ENCODE measurements at regions not wholly inside any gene's neighbourhood (a gene's known extent, or its start where the extent isn't known, plus 50 kb on each side); places are given as distances from the start of the nearest gene placed in this dataset.

DNA sequence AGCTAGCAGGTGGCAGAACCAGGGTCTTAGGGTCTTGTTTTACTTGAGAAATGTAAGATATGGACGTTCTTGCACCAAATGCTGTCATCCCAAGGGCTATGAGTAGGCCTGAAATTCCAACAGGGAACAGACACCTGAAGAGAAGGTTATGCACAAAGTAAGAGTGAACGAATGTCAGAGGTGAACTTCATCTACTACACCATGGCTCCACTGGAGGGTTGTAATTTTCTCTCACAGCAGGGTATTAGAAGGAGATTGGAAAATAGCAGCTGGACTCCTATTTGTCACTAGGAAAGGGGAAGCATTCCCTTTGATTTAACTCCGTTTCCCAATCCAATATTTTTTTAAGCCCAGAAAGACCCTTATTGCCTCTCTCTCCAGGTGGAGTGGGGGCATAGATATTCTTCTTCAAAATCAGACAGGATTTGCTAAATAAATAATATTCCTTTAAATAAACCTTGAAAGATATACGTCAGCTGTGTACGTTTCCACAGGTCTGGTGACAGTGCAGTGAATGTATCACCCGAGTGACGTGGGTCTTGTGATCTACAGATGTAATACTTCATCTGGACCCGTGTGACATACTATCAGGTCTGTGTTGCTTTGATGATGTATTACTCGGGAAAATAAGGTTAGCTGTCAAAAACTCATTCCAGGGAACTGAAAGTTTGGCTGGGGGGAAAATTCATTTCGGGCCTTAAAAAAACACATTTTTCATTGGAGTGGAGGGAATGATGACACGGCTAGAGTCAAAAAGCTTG, 302.6 kb downstream of the CHL1 start:
- H3K9ac ChIP-seq (replicated peaks in 1 of 4; ENCODE audit: extremely low read depth in 1 of 4, low read depth in 3 of 4, low read length in 3 of 4): no peak overlapping the region
- no peak overlapping the region for H2BK15ac ChIP-seq (ENCODE audit: low read length)
- H3K18ac ChIP-seq (ENCODE audit: extremely low read depth, low read length): no peak overlapping the region
- H2BK20ac ChIP-seq (ENCODE audit: low read length): no peak overlapping the region
- H3K79me1 ChIP-seq (ENCODE audit: low read depth, low read length): no peaks in the 10 kb centered on the region
- no peaks in the 10 kb centered on the region for H3K23me2 ChIP-seq (ENCODE audit: low read depth, low read length)
- ChIA-PET CTCF (ENCODE audit: partially characterized antibody) (interaction anchor here (0.9 kb wide), 1 partner anchor 9 kb away, joined by 3 read pairs; no protein-coding TSS in a partner anchor), POLR2A (ENCODE audit: partially characterized antibody) (no interaction called here)
- H3K27me3 ChIP-seq (replicated peaks in 1 of 4; ENCODE audit: control insufficient read depth in 3 of 4, extremely low read depth in 1 of 4, insufficient read depth in 3 of 4, low read length in 3 of 4): no peaks in the 10 kb centered on the region
- H3K4me1 ChIP-seq (replicated peaks in 1 of 4; ENCODE audit: control insufficient read depth in 3 of 4, insufficient read depth in 4 of 4, low read length in 3 of 4): no peaks in the 10 kb centered on the region
- no peak overlapping the region for H3K56ac ChIP-seq (replicated peaks; ENCODE audit: insufficient read length, low read depth, low read length)
- H2BK12ac ChIP-seq (ENCODE audit: low read depth, low read length): no peak overlapping the region
- DNase-seq (ENCODE audit: low read depth in 1 of 2, low spot score in 2 of 2) (no peak), FAIRE-seq (no peak)
- no peak overlapping the region for H2AK5ac ChIP-seq (ENCODE audit: low read depth, low read length)
- no peak overlapping the region for H4K91ac ChIP-seq (replicated peaks; ENCODE audit: insufficient read length, low read length)
- 91% methylated on average over 11 of the region's 11 CpGs; no CpG with 5 or more reads in 1 of the 2 experiments for WGBS, 2 experiments (ENCODE audit: extremely low coverage in 1 of 2, insufficient coverage in 1 of 2, insufficient read length in 1 of 2, insufficient replicate concordance in 2 of 2, low coverage in 1 of 2, low lambda C conversion rate in 2 of 2, missing lambda C conversion rate in 1 of 2)
- no peaks in the 10 kb centered on the region for H3K79me2 ChIP-seq (ENCODE audit: control insufficient read depth in 1 of 2, insufficient read depth in 2 of 2, low read length in 2 of 2)
- no peaks in the 10 kb centered on the region for H3K9me3 ChIP-seq (ENCODE audit: insufficient read depth in 2 of 2, low read depth in 1 of 2, low read length in 1 of 2)
- H3K27ac ChIP-seq (ENCODE audit: low read depth, low read length): no peak overlapping the region
- H3K4me3 ChIP-seq (ENCODE audit: extremely low read depth in 1 of 4, insufficient read depth in 2 of 4, low read depth in 3 of 4, low read length in 4 of 4): no peak overlapping the region
- no peak overlapping the region for H4K8ac ChIP-seq (ENCODE audit: extremely low read depth, insufficient read depth, low read length)
- H3K4ac ChIP-seq (replicated peaks; ENCODE audit: insufficient read length, low read depth, low read length): no peak overlapping the region
- no peak overlapping the region for H3K14ac ChIP-seq (ENCODE audit: insufficient read length)
- no peak overlapping the region for H3K4me2 ChIP-seq (ENCODE audit: insufficient read depth in 1 of 2, low read depth in 2 of 2, low read length in 2 of 2)
- no peak overlapping the region for H2BK120ac ChIP-seq (replicated peaks; ENCODE audit: low read depth, low read length)
- no peaks in the 10 kb centered on the region for H3K36me3 ChIP-seq (ENCODE audit: control insufficient read depth in 2 of 4, insufficient read depth in 4 of 4, low read length in 3 of 4)
- no peak overlapping the region for H4K5ac ChIP-seq (ENCODE audit: insufficient read length, low read depth, low read length)
- no peaks in the 10 kb centered on the region for H4K20me1 ChIP-seq (replicated peaks in 1 of 2; ENCODE audit: control insufficient read depth in 1 of 2, insufficient read depth in 2 of 2, low read length in 2 of 2)
- no peak overlapping the region for H2BK5ac ChIP-seq (ENCODE audit: low read depth, low read length)
- no peak overlapping the region for H2AFZ ChIP-seq (ENCODE audit: low read length)
- H3K23ac ChIP-seq (ENCODE audit: insufficient read length): no peak overlapping the region
- TF ChIP-seq JUND (IDR thresholded peaks at IDR 0.05; ENCODE audit: low read length) (no peak), TCF12 (IDR thresholded peaks at IDR 0.05; ENCODE audit: low read depth, low read length) (no peak), SIRT6 (IDR thresholded peaks at IDR 0.05; ENCODE audit: low read length) (no peak), KDM4A (IDR thresholded peaks at IDR 0.05; ENCODE audit: low read depth, low read length, severe bottlenecking) (no peak), TEAD4 (IDR thresholded peaks at IDR 0.05; ENCODE audit: low read depth, low read length) (no peak), SAP30 (IDR thresholded peaks at IDR 0.05; ENCODE audit: insufficient read depth, insufficient replicate concordance, low read length) (no peak), CEBPB (IDR thresholded peaks at IDR 0.05; ENCODE audit: low read depth, low read length) (no peak), POLR2A (IDR thresholded peaks at IDR 0.05; ENCODE audit: control extremely low read depth in 1 of 2, low read depth in 2 of 2, low read length in 2 of 2) (no peak), CREB1 (IDR thresholded peaks at IDR 0.05) (no peak), RXRA (IDR thresholded peaks at IDR 0.05; ENCODE audit: insufficient read depth, low read depth, low read length) (no peak), BRCA1 (IDR thresholded peaks at IDR 0.05; ENCODE audit: low read depth, low read length) (no peak), CBX5 (IDR thresholded peaks at IDR 0.05; ENCODE audit: low read depth, low read length) (no peak), NANOG (IDR thresholded peaks at IDR 0.05; ENCODE audit: insufficient read depth, low read depth, low read length, poor library complexity, severe bottlenecking) (no peak), POU5F1 (IDR thresholded peaks at IDR 0.05; ENCODE audit: low read depth, low read length) (no peak), EZH2 (IDR thresholded peaks at IDR 0.05; ENCODE audit: low read depth, low read length, severe bottlenecking) (no peak)

Measured in H1 (cell line).